NCI-H2171 (cell line): ENCODE measurements at regions not wholly inside any gene's neighbourhood (a gene's known extent, or its start where the extent isn't known, plus 50 kb on each side); places are given as distances from the start of the nearest gene placed in this dataset.

Experiments
- DNase-seq: peaks from one replicate; lab custom pipeline; 2025; lab: John Stamatoyannopoulos, UW

- DNase-seq = no peak
Observed at GRCh38 chr13:60772726-60773125, 375.7 kb downstream of the TDRD3 start.

GRCh38 chr13:60765700-60766411 lies 368.8 kb downstream of the TDRD3 start:
- DNase-seq = no peak

GRCh38 chr13:60759499-60759898 lies 362.5 kb downstream of the TDRD3 start:
- DNase-seq = no peak

GRCh38 chr13:60758637-60759036 lies 361.6 kb downstream of the TDRD3 start:
- no peak for DNase-seq

GRCh38 chr13:60757501-60758215 lies 360.6 kb downstream of the TDRD3 start:
- no peak for DNase-seq

GRCh38 chr13:60756306-60756705 lies 359.3 kb downstream of the TDRD3 start:
- no peak for DNase-seq

- no peak for DNase-seq
Observed at GRCh38 chr13:60755380-60756163, 358.6 kb downstream of the TDRD3 start.

- no peak for DNase-seq
Observed at GRCh38 chr13:60754211-60755090, 357.4 kb downstream of the TDRD3 start.

GRCh38 chr13:60753641-60754040 lies 356.6 kb downstream of the TDRD3 start:
- no peak for DNase-seq

- DNase-seq = no peak
Observed at GRCh38 chr13:60745343-60745742, 348.3 kb downstream of the TDRD3 start.

GRCh38 chr13:60733933-60734332 lies 336.9 kb downstream of the TDRD3 start:
- DNase-seq = no peak

- DNase-seq = no peak
Observed at GRCh38 chr13:60727140-60727539, 330.1 kb downstream of the TDRD3 start.

GRCh38 chr13:60721063-60721462 lies 324.0 kb downstream of the TDRD3 start:
- no peak for DNase-seq

- DNase-seq = no peak
Observed at GRCh38 chr13:60720590-60720989, 323.6 kb downstream of the TDRD3 start.

- no peak for DNase-seq
Observed at GRCh38 chr13:60716313-60716712, 319.3 kb downstream of the TDRD3 start.

GRCh38 chr13:60707878-60708277 lies 310.9 kb downstream of the TDRD3 start:
- no peak for DNase-seq

GRCh38 chr13:60701895-60702294 lies 304.9 kb downstream of the TDRD3 start:
- DNase-seq = no peak

- DNase-seq = no peak
Observed at GRCh38 chr13:60700994-60701393, 304.0 kb downstream of the TDRD3 start.

- no peak for DNase-seq
Observed at GRCh38 chr13:60699636-60700035, 302.6 kb downstream of the TDRD3 start.

- no peak for DNase-seq
Observed at GRCh38 chr13:60696602-60697001, 299.6 kb downstream of the TDRD3 start.

GRCh38 chr13:60691268-60691667 lies 294.2 kb downstream of the TDRD3 start:
- DNase-seq = no peak

GRCh38 chr13:60690604-60691003 lies 293.6 kb downstream of the TDRD3 start:
- DNase-seq = no peak
